Endothelial cell of umbilical vein (primary cell): ENCODE measurements at regions not wholly inside any gene's neighbourhood (a gene's known extent, or its start where the extent isn't known, plus 50 kb on each side); places are given as distances from the start of the nearest gene placed in this dataset.

Source experiments
- BruUV-seq: library from RNA; stranded (reverse); fragments of 400-500 nt; replicated peaks from 2 replicates; lab custom pipeline; 2021; lab: Mats Ljungman, UMichigan
- CTCF ChIA-PET: fragments of 300-600, 350-600 bp; sonication (Branson Sonifier 250); formaldehyde crosslinking; loops from one replicate; lab custom pipeline; 2021; ENCODE audit warnings: antibody characterized with exemption, inconsistent platforms; lab: Charles Lee
- POLR2A ChIA-PET: fragments of 300-600, 350-600 bp; sonication (Branson Sonifier 250); formaldehyde crosslinking; loops from one replicate; lab custom pipeline; 2021; ENCODE audit warnings: antibody characterized with exemption, inconsistent platforms; lab: Charles Lee
- DNase-seq: peaks from one replicate; pipeline ENCODE4 v3.0.0-alpha.2; 2011; ENCODE audit warnings: low read depth, low spot score
- FAIRE-seq: peaks from 2 replicates; lab custom pipeline; 2011; peaks lifted over from hg19 to GRCh38; lab: Jason Lieb, UNC
- H2AFZ ChIP-seq: 2 replicates; pipeline ENCODE4 v1.6.0; 2012; ENCODE audit warnings: low read depth, low read length, control low read depth, inconsistent platforms
- H3K27ac ChIP-seq: 2 replicates; pipeline ENCODE4 v1.5.1; 2011; ENCODE audit warnings: low read depth, mild to moderate bottlenecking, control low read depth, low read length, moderate library complexity; ENCODE audit not compliant: insufficient read depth
- H3K27me3 ChIP-seq, 2 experiments: 2 replicates each; pipeline versions ENCODE4 v1.6.0 to v1.6.1; 2011; ENCODE audit warnings: low read length in 2 of 2, mixed read lengths in 1 of 2; ENCODE audit not compliant: control insufficient read depth in 2 of 2, insufficient read depth in 2 of 2
- H3K36me3 ChIP-seq, 2 experiments: 2 replicates in 1 of 2; 3 replicates in 1 of 2; pipeline ENCODE4 v1.5.1; 2011; ENCODE audit warnings: low read length in 2 of 2, mild to moderate bottlenecking in 1 of 2, moderate library complexity in 1 of 2; ENCODE audit not compliant: control insufficient read depth in 2 of 2, insufficient read depth in 2 of 2; ENCODE audit errors: extremely low read depth in 1 of 2
- H3K4me1 ChIP-seq: 3 replicates; pipeline ENCODE4 v1.5.1; 2011; ENCODE audit warnings: mild to moderate bottlenecking, low read length; ENCODE audit not compliant: control insufficient read depth, insufficient read depth; ENCODE audit errors: extremely low read depth
- H3K4me2 ChIP-seq: 2 replicates; pipeline ENCODE4 v1.6.1; 2011; ENCODE audit warnings: low read length, control low read depth, mixed read lengths; ENCODE audit not compliant: insufficient read depth
- H3K4me3 ChIP-seq, 3 experiments: fragments of 200-600 bp in 1 of 3; sonication (generic), shearing (Covaris generic) in 1 of 3; replicated peaks in 1 of 3; 2 replicates each; pipeline ENCODE4 v1.5.1; 2011 to 2016; ENCODE audit warnings: control low read depth in 3 of 3, low read length in 3 of 3, mild to moderate bottlenecking in 2 of 3, inconsistent platforms in 1 of 3, low read depth in 1 of 3, moderate library complexity in 1 of 3; ENCODE audit not compliant: insufficient read depth in 1 of 3
- H3K79me2 ChIP-seq: 2 replicates; pipeline ENCODE4 v1.6.0; 2012; ENCODE audit warnings: low read length, inconsistent platforms; ENCODE audit not compliant: control insufficient read depth, insufficient read depth
- H3K9ac ChIP-seq: replicated peaks from 2 replicates; pipeline ENCODE3; 2011; ENCODE audit warnings: low read length, control low read depth; ENCODE audit not compliant: insufficient read depth; ENCODE audit errors: extremely low read depth
- H3K9me1 ChIP-seq: replicated peaks from 3 replicates; pipeline ENCODE4 v1.6.0; 2011; ENCODE audit warnings: mild to moderate bottlenecking, low read length; ENCODE audit not compliant: control insufficient read depth, insufficient read depth; ENCODE audit errors: extremely low read depth
- H3K9me3 ChIP-seq: replicated peaks from 2 replicates; pipeline ENCODE4 v1.5.1; 2012; ENCODE audit warnings: low read length, inconsistent platforms; ENCODE audit not compliant: control insufficient read depth, insufficient read depth
- H4K20me1 ChIP-seq: replicated peaks from 2 replicates; pipeline ENCODE3; 2011; ENCODE audit warnings: mild to moderate bottlenecking, low read length; ENCODE audit not compliant: control insufficient read depth, insufficient read depth; ENCODE audit errors: extremely low read depth
- CTCF ChIP-seq, 2 donors: IDR thresholded peaks; 1 replicate in 1 of 2; 2 replicates in 1 of 2; pipeline ENCODE4 v1.5.1; 2011; ENCODE audit warnings: low read length in 2 of 2, mild to moderate bottlenecking in 2 of 2, moderate library complexity in 2 of 2, control low read depth in 1 of 2, inconsistent platforms in 1 of 2, low read depth in 1 of 2; ENCODE audit not compliant: insufficient read depth in 1 of 2; ENCODE audit errors: extremely low read depth in 1 of 2
- EZH2 ChIP-seq: IDR thresholded peaks from 2 replicates; pipeline ENCODE4 v1.6.1; 2012; ENCODE audit warnings: borderline replicate concordance, low read depth, mild to moderate bottlenecking, moderate library complexity, low read length, inconsistent platforms; ENCODE audit not compliant: severe bottlenecking
- FOS ChIP-seq: IDR thresholded peaks from 2 replicates; pipeline ENCODE4 v1.6.1; 2011; ENCODE audit warnings: mild to moderate bottlenecking, low read length, moderate library complexity, borderline replicate concordance; ENCODE audit not compliant: insufficient read depth
- GATA2 ChIP-seq: IDR thresholded peaks from 2 replicates; pipeline ENCODE4 v1.7.0; 2011; ENCODE audit warnings: low read depth, mild to moderate bottlenecking, moderate library complexity, mixed read lengths, low read length; ENCODE audit not compliant: insufficient read length, insufficient read depth
- JUN ChIP-seq: IDR thresholded peaks from 2 replicates; pipeline ENCODE4 v1.6.1; 2011; ENCODE audit warnings: borderline replicate concordance, low read depth; ENCODE audit not compliant: insufficient read length, insufficient read depth
- MYC ChIP-seq: IDR thresholded peaks from one replicate; pipeline ENCODE4 v1.6.1; 2011; ENCODE audit warnings: mild to moderate bottlenecking, low read depth, low read length
- POLR2A ChIP-seq: IDR thresholded peaks from 2 replicates; pipeline ENCODE4 v1.6.1; 2012; ENCODE audit warnings: low read depth, mild to moderate bottlenecking, control low read depth, low read length
- POLR2AphosphoS5 ChIP-seq: IDR thresholded peaks from 2 replicates; pipeline ENCODE4 v1.6.1; 2012; ENCODE audit warnings: low read depth, mild to moderate bottlenecking, control low read depth, low read length, moderate library complexity; ENCODE audit not compliant: insufficient read depth
- dilution Hi-C: fragments of 300-500 bp; cut with MboI; formaldehyde crosslinking; loops from one replicate; pipeline ENCODE4 v1.15.0; 2019; ENCODE audit warnings: low sequenced_read_pairs; ENCODE audit not compliant: extremely low pct_ligation_motif_present
- intact Hi-C: fragments of 100-400 bp; cut with micrococcal nuclease; formaldehyde crosslinking; loops from one replicate; pipeline ENCODE4 v1.10.0; 2022
- TF ChIP-seq, protein P1 (sequence below): IDR thresholded peaks from 2 replicates; pipeline ENCODE4 v1.6.1; 2011; ENCODE audit not compliant: insufficient read depth, insufficient read length

GRCh38 chr19:29294343-29294811 is 81.4 kb upstream of the UQCRFS1 start:
- ChIA-PET POLR2A (no interaction called here), CTCF (no interaction called here)
- no TSS peak for BruUV-seq
- Histone ChIP-seq H4K20me1 (no peaks in the 10 kb centered on the region), H3K27me3 (no peaks in the 10 kb centered on the region), H3K9me3 (peaks cover 11% of the 10 kb centered on the region), H3K27ac (no peak overlapping the region), H3K9me1 (no peaks in the 10 kb centered on the region), H3K36me3 (no peaks in the 10 kb centered on the region), H3K4me2 (no peak overlapping the region), H3K9ac (no peak overlapping the region), H3K4me1 (no peaks in the 10 kb centered on the region), H2AFZ (no peak overlapping the region), H3K79me2 (no peaks in the 10 kb centered on the region), H3K4me3 (no peak overlapping the region)
- DNase-seq (no peak), FAIRE-seq (no peak)
- intact Hi-C loops (no loop called here), dilution Hi-C loops (no loop called here)
- TF ChIP-seq JUN: no peak
- no peak for TF ChIP-seq GATA2
- TF ChIP-seq POLR2A: no peak
- TF ChIP-seq, protein P1, sequence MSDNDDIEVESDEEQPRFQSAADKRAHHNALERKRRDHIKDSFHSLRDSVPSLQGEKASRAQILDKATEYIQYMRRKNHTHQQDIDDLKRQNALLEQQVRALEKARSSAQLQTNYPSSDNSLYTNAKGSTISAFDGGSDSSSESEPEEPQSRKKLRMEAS: no peak
- TF ChIP-seq POLR2AphosphoS5: no peak
- no peak for TF ChIP-seq FOS
- no peak for TF ChIP-seq EZH2
- no peak for TF ChIP-seq CTCF (IDR thresholded peaks at IDR 0.05; ENCODE audit: extremely low read depth in 1 of 2, insufficient read depth in 1 of 2, low read depth in 1 of 2, low read length in 2 of 2)
- no peak for TF ChIP-seq MYC
